Large intestine (tissue), 3 donors: ENCODE measurements at regions not wholly inside any gene's neighbourhood (a gene's known extent, or its start where the extent isn't known, plus 50 kb on each side); places are given as distances from the start of the nearest gene placed in this dataset.
A peak's percentile ranks its signal among the peaks of the same experiment; 100 is the strongest.

Source experiments
- DNase-seq, 2 donors: peaks; one replicate each; pipeline versions ENCODE4 v3.0.0 to v3.0.0-alpha.2; 2013
- H3K27ac ChIP-seq: one replicate; pipeline ENCODE4 v1.5.1; 2013; ENCODE audit warnings: low read length
- H3K27me3 ChIP-seq: 2 replicates; pipeline ENCODE4 v1.6.1; 2013; ENCODE audit warnings: low read length; ENCODE audit not compliant: control insufficient read depth, insufficient read depth
- H3K36me3 ChIP-seq: 2 replicates; pipeline ENCODE4 v1.6.1; 2013; ENCODE audit warnings: low read length; ENCODE audit not compliant: control insufficient read depth, insufficient read depth
- H3K4me1 ChIP-seq: one replicate; pipeline ENCODE4 v1.6.1; 2013; ENCODE audit warnings: low read length; ENCODE audit not compliant: control insufficient read depth, insufficient read depth
- H3K4me3 ChIP-seq: one replicate; pipeline ENCODE4 v1.5.1; 2013; ENCODE audit warnings: low read length
- H3K9me3 ChIP-seq: one replicate; pipeline ENCODE4 v1.6.1; 2013; ENCODE audit warnings: mild to moderate bottlenecking, low read depth, low read length, moderate library complexity; ENCODE audit not compliant: control insufficient read depth
- WGBS: methylation state at CpG from one replicate; pipeline ENCODE4 v1.1.5; 2013; ENCODE audit warnings: low lambda C conversion rate; ENCODE audit not compliant: insufficient coverage; 5-methylcytosine and 5-hydroxymethylcytosine counted together

GRCh38 chr18:53984021-53984420, 240.4 kb downstream of the MBD2 start:
- H3K27ac ChIP-seq, result no peak overlapping the region
- no peaks in the 10 kb centered on the region for H3K9me3 ChIP-seq

GRCh38 chr18:53971331-53971730, 253.1 kb downstream of the MBD2 start:
- no peak overlapping the region for H3K27ac ChIP-seq
- no peaks in the 10 kb centered on the region for H3K36me3 ChIP-seq
- no peak for DNase-seq
- H3K4me3 ChIP-seq, result no peak overlapping the region
- peaks cover 2% of the 10 kb centered on the region for H3K9me3 ChIP-seq
- WGBS, result no CpG with 5 or more reads among the region's 1 CpG
- H3K4me1 ChIP-seq, result no peaks in the 10 kb centered on the region
- no peaks in the 10 kb centered on the region for H3K27me3 ChIP-seq

More at GRCh38 chr18:53984021-53984420, 240.4 kb downstream of the MBD2 start:
- H3K4me1 ChIP-seq, result no peaks in the 10 kb centered on the region
- H3K4me3 ChIP-seq, result no peak overlapping the region
- DNase-seq, result no peak
- no peaks in the 10 kb centered on the region for H3K36me3 ChIP-seq
- WGBS, result 40% methylated on average over 1 of the region's 3 CpGs
- H3K27me3 ChIP-seq, result no peaks in the 10 kb centered on the region

GRCh38 chr18:53952700-53953099, 271.8 kb downstream of the MBD2 start:
- Histone ChIP-seq H3K4me3 (no peak overlapping the region), H3K9me3 (no peaks in the 10 kb centered on the region), H3K36me3 (no peaks in the 10 kb centered on the region), H3K27ac (no peak overlapping the region), H3K27me3 (no peaks in the 10 kb centered on the region), H3K4me1 (no peaks in the 10 kb centered on the region)
- DNase-seq, result no peak
- 95% methylated on average over 3 of the region's 3 CpGs for WGBS

GRCh38 chr18:53950545-53950944, 273.9 kb downstream of the MBD2 start:
- Histone ChIP-seq H3K27me3 (no peaks in the 10 kb centered on the region), H3K4me1 (no peaks in the 10 kb centered on the region), H3K27ac (no peak overlapping the region), H3K36me3 (no peaks in the 10 kb centered on the region), H3K9me3 (no peaks in the 10 kb centered on the region), H3K4me3 (no peak overlapping the region)
- DNase-seq, result no peak
- WGBS, result no CpG with 5 or more reads among the region's 1 CpG

GRCh38 chr18:53948991-53949390, 275.5 kb downstream of the MBD2 start:
- H3K4me1 ChIP-seq, result no peaks in the 10 kb centered on the region
- no peaks in the 10 kb centered on the region for H3K27me3 ChIP-seq
- H3K27ac ChIP-seq, result no peak overlapping the region
- no peak for DNase-seq
- no peaks in the 10 kb centered on the region for H3K36me3 ChIP-seq
- H3K9me3 ChIP-seq, result peaks cover 3% of the 10 kb centered on the region
- no peak overlapping the region for H3K4me3 ChIP-seq

GRCh38 chr18:53947092-53947640, 277.3 kb downstream of the MBD2 start:
- Histone ChIP-seq H3K36me3 (no peaks in the 10 kb centered on the region), H3K4me1 (no peaks in the 10 kb centered on the region), H3K27ac (no peak overlapping the region), H3K9me3 (peaks cover 3% of the 10 kb centered on the region), H3K4me3 (no peak overlapping the region), H3K27me3 (no peaks in the 10 kb centered on the region)
- DNase-seq, result peak in 1 of 2 donors; percentile 15
- 0% methylated on average over 1 of the region's 5 CpGs for WGBS

- no CpG with 5 or more reads among the region's 1 CpG for WGBS
- H3K27ac ChIP-seq, result no peak overlapping the region
- no peaks in the 10 kb centered on the region for H3K4me1 ChIP-seq
- no peaks in the 10 kb centered on the region for H3K27me3 ChIP-seq
- H3K9me3 ChIP-seq, result peaks cover 3% of the 10 kb centered on the region
- H3K4me3 ChIP-seq, result no peak overlapping the region
- H3K36me3 ChIP-seq, result no peaks in the 10 kb centered on the region
- no peak for DNase-seq
These were observed 277.9 kb downstream of the MBD2 start for GRCh38 chr18:53946594-53946993.

- H3K9me3 ChIP-seq, result peaks cover 3% of the 10 kb centered on the region
- H3K4me1 ChIP-seq, result no peaks in the 10 kb centered on the region
- no peak overlapping the region for H3K4me3 ChIP-seq
- DNase-seq, result no peak
- H3K27ac ChIP-seq, result no peak overlapping the region
- H3K27me3 ChIP-seq, result no peaks in the 10 kb centered on the region
- WGBS, result no CpG with 5 or more reads among the region's 4 CpGs
- no peaks in the 10 kb centered on the region for H3K36me3 ChIP-seq
These were observed 279.7 kb downstream of the MBD2 start for GRCh38 chr18:53944721-53945120.

GRCh38 chr18:53943326-53943860, 281.1 kb downstream of the MBD2 start:
- H3K27ac ChIP-seq, result no peak overlapping the region
- H3K9me3 ChIP-seq, result peaks cover 3% of the 10 kb centered on the region
- no peak for DNase-seq
- WGBS, result no CpG with 5 or more reads among the region's 1 CpG
- no peaks in the 10 kb centered on the region for H3K27me3 ChIP-seq
- no peak overlapping the region for H3K4me3 ChIP-seq
- H3K36me3 ChIP-seq, result no peaks in the 10 kb centered on the region
- H3K4me1 ChIP-seq, result no peaks in the 10 kb centered on the region

GRCh38 chr18:53941601-53942338, 282.7 kb downstream of the MBD2 start:
- no peak for DNase-seq
- Histone ChIP-seq H3K36me3 (no peaks in the 10 kb centered on the region), H3K9me3 (peaks cover 3% of the 10 kb centered on the region), H3K4me3 (no peak overlapping the region), H3K4me1 (no peaks in the 10 kb centered on the region), H3K27ac (no peak overlapping the region), H3K27me3 (no peaks in the 10 kb centered on the region)

GRCh38 chr18:53937037-53937436, 287.4 kb downstream of the MBD2 start:
- Histone ChIP-seq H3K4me1 (no peaks in the 10 kb centered on the region), H3K4me3 (no peak overlapping the region), H3K9me3 (no peaks in the 10 kb centered on the region), H3K27me3 (no peaks in the 10 kb centered on the region), H3K27ac (no peak overlapping the region), H3K36me3 (no peaks in the 10 kb centered on the region)
- WGBS, result no CpG with 5 or more reads among the region's 3 CpGs
- no peak for DNase-seq
